K562 (cell line): ENCODE measurements at regions not wholly inside any gene's neighbourhood (a gene's known extent, or its start where the extent isn't known, plus 50 kb on each side); places are given as distances from the start of the nearest gene placed in this dataset.

ENCODE experiments used
- ATAC-seq: fragments of 200-7000 bp; cut with Tn5 transposase; 3 replicates; pipeline ENCODE4 v1.9.1; 2020; ENCODE audit warnings: moderate library complexity
- BruUV-seq: library from RNA; stranded (reverse); fragments of 400-500 nt; replicated peaks from 2 replicates; lab custom pipeline; 2021; lab: Mats Ljungman, UMichigan
- CTCF ChIA-PET: fragments of 300-600 bp; formaldehyde crosslinking; extraction: SDS; loops from one replicate; lab custom pipeline; 2021; ENCODE audit warnings: low intra/inter-chr PET ratio; lab: Yijun Ruan, JAX
- POLR2A ChIA-PET: fragments of 300-600, 350-650 bp; sonication (Branson Sonifier 250); formaldehyde crosslinking; extraction: SDS; loops from one replicate; lab custom pipeline; 2021; ENCODE audit warnings: antibody characterized with exemption, inconsistent platforms; lab: Yijun Ruan, JAX
- DNase-seq, 4 experiments: peaks; one replicate each; pipeline versions ENCODE4 v3.0.0 to v3.0.0-alpha.2; 2011 to 2018; ENCODE audit warnings: low spot score in 3 of 4, mixed read lengths in 3 of 4; ENCODE audit errors: extremely low read depth in 1 of 4
- FAIRE-seq: peaks from 2 replicates; lab custom pipeline; 2011; peaks lifted over from hg19 to GRCh38; lab: Jason Lieb, UNC
- H2AFZ ChIP-seq: 2 replicates; pipeline ENCODE4 v1.6.0; 2011; ENCODE audit warnings: low read depth, low read length, control low read depth, inconsistent platforms
- H3K27ac ChIP-seq: fragments of 200-600 bp; 3 replicates; pipeline ENCODE4 v1.8.0; 2011; ENCODE audit warnings: low read depth, mild to moderate bottlenecking, control low read depth, inconsistent platforms, low read length, moderate library complexity, mixed read lengths; ENCODE audit errors: extremely low read depth
- H3K27me3 ChIP-seq, 2 experiments: fragments of 300-600 bp in 1 of 2; 2 replicates in 1 of 2; 3 replicates in 1 of 2; pipeline versions ENCODE4 v1.6.0 to v1.8.0; 2011; ENCODE audit warnings: inconsistent platforms in 2 of 2, low read length in 2 of 2, mild to moderate bottlenecking in 1 of 2, mixed read lengths in 1 of 2, moderate library complexity in 1 of 2; ENCODE audit not compliant: control insufficient read depth in 2 of 2, insufficient read depth in 2 of 2
- H3K36me3 ChIP-seq: fragments of 300-600 bp; 3 replicates; pipeline ENCODE4 v1.8.0; 2011; ENCODE audit warnings: mild to moderate bottlenecking, low read length, inconsistent platforms; ENCODE audit not compliant: control insufficient read depth, insufficient read depth
- H3K4me1 ChIP-seq, 2 experiments: fragments of 200-600 bp in 1 of 2; replicated peaks in 1 of 2; 2 replicates in 1 of 2; 3 replicates in 1 of 2; pipeline versions ENCODE4 v1.5.1 to v1.8.0; 2011; ENCODE audit warnings: inconsistent platforms in 2 of 2, low read length in 2 of 2, mild to moderate bottlenecking in 1 of 2, mixed read lengths in 1 of 2, moderate library complexity in 1 of 2; ENCODE audit not compliant: control insufficient read depth in 2 of 2, insufficient read depth in 2 of 2
- H3K4me2 ChIP-seq: 2 replicates; pipeline ENCODE4 v1.6.1; 2011; ENCODE audit warnings: low read length, control low read depth, inconsistent platforms, mixed read lengths; ENCODE audit not compliant: insufficient read depth
- H3K4me3 ChIP-seq: fragments of 200-600 bp; sonication (generic), shearing (Covaris generic); 2 replicates; pipeline ENCODE4 v1.5.1; 2016; ENCODE audit warnings: control low read depth, inconsistent platforms
- H3K79me2 ChIP-seq: fragments of 200-600 bp; 3 replicates; pipeline ENCODE4 v1.8.0; 2011; ENCODE audit warnings: low read length, inconsistent platforms; ENCODE audit not compliant: control insufficient read depth, insufficient read depth
- H3K9ac ChIP-seq, 2 experiments: 2 replicates each; pipeline versions ENCODE4 v1.6.0 to v1.6.1; 2011; ENCODE audit warnings: low read depth in 2 of 2, low read length in 2 of 2, control low read depth in 1 of 2, inconsistent platforms in 1 of 2, mild to moderate bottlenecking in 1 of 2, mixed read lengths in 1 of 2; ENCODE audit not compliant: insufficient read depth in 1 of 2
- H3K9me1 ChIP-seq: one replicate; pipeline ENCODE4 v1.6.0; 2011; ENCODE audit warnings: inconsistent platforms, mild to moderate bottlenecking, low read length, moderate library complexity; ENCODE audit not compliant: control insufficient read depth, insufficient read depth
- H3K9me3 ChIP-seq: replicated peaks from 2 replicates; pipeline ENCODE4 v1.5.1; 2011; ENCODE audit warnings: low read depth, low read length, inconsistent platforms; ENCODE audit not compliant: control insufficient read depth, insufficient read depth
- H4K20me1 ChIP-seq: replicated peaks from 2 replicates; pipeline ENCODE4 v1.6.1; 2011; ENCODE audit warnings: low read length, inconsistent platforms, mixed read lengths; ENCODE audit not compliant: control insufficient read depth, insufficient read depth
- CBX5 ChIP-seq: IDR thresholded peaks from 2 replicates; pipeline ENCODE4 v1.6.1; 2014; ENCODE audit warnings: low read depth, borderline replicate concordance
- CEBPG ChIP-seq, 3 experiments: fragments of 200-800 bp in 1 of 3; sonication (Bioruptor generic) in 1 of 3; sonication (generic) in 1 of 3; formaldehyde crosslinking in 1 of 3; IDR thresholded peaks in 2 of 3; conservative IDR thresholded peaks in 1 of 3; 2 replicates each; pipeline versions ENCODE4 v1.6.1 to v1.8.0; 2016 to 2022; ENCODE audit warnings: missing compliant biosample characterization in 2 of 3, missing genetic modification characterization in 2 of 3, mild to moderate bottlenecking in 1 of 3, missing genetic modification reagents in 1 of 3
- KLF16 ChIP-seq: IDR thresholded peaks from 2 replicates; pipeline ENCODE4 v1.6.1; 2016; ENCODE audit warnings: antibody characterized with exemption
- MYBL2 ChIP-seq, 2 experiments: fragments of 450-650 bp in 1 of 2; sonication (generic) in 1 of 2; formaldehyde crosslinking in 1 of 2; IDR thresholded peaks; 2 replicates each; pipeline versions ENCODE4 v1.6.1 to v1.8.1; 2017 to 2022; ENCODE audit warnings: borderline replicate concordance in 1 of 2, inconsistent platforms in 1 of 2, low read depth in 1 of 2, mild to moderate bottlenecking in 1 of 2, missing genetic modification reagents in 1 of 2, moderate library complexity in 1 of 2
- NCOA1 ChIP-seq: fragments of 450-650 bp; IDR thresholded peaks from 2 replicates; pipeline ENCODE4 v1.6.1; 2016; ENCODE audit warnings: low read depth
- TOE1 ChIP-seq, 2 experiments: fragments of 450-650 bp in 1 of 2; sonication (generic) in 1 of 2; formaldehyde crosslinking in 1 of 2; IDR thresholded peaks; 2 replicates each; pipeline versions ENCODE4 v1.7.1 to v1.8.0; 2016 to 2022; ENCODE audit warnings: borderline replicate concordance in 2 of 2, mild to moderate bottlenecking in 2 of 2, antibody characterized with exemption in 1 of 2, inconsistent platforms in 1 of 2, low read depth in 1 of 2, missing genetic modification reagents in 1 of 2, moderate library complexity in 1 of 2
- ZNF232 ChIP-seq: sonication (generic); formaldehyde crosslinking; IDR thresholded peaks from 2 replicates; pipeline ENCODE4 v1.8.0; 2022; ENCODE audit warnings: mild to moderate bottlenecking, missing genetic modification reagents
- ZNF696 ChIP-seq: fragments of 250-450 bp; sonication (Bioruptor Pico); conservative IDR thresholded peaks from 2 replicates; pipeline ENCODE4 v1.4.0; 2020; ENCODE audit warnings: mild to moderate bottlenecking, moderate library complexity
- ZNF830 ChIP-seq: fragments of 250-450 bp; sonication (Bioruptor Pico); IDR thresholded peaks from 2 replicates; pipeline ENCODE4 v1.5.0; 2021; ENCODE audit warnings: mild to moderate bottlenecking
- WGBS: fragments of 100-300 bp; shearing (Covaris generic); methylation state at CpG from one replicate; pipeline ENCODE4 v1.1.6; 2016; ENCODE audit warnings: low coverage, mixed read lengths; ENCODE audit not compliant: insufficient coverage; ENCODE audit errors: missing lambda C conversion rate; 5-methylcytosine and 5-hydroxymethylcytosine counted together
- in situ Hi-C: fragments of 300-500 bp; cut with MboI; formaldehyde crosslinking; loops from 4 replicates; pipeline ENCODE4 v1.15.0; 2018; ENCODE audit warnings: inconsistent platforms, mixed read lengths
- intact Hi-C: fragments of 100-400 bp; cut with micrococcal nuclease; formaldehyde crosslinking; loops from 2 replicates; pipeline ENCODE4 v1.14.2; 2022
- TF ChIP-seq, protein P1 (sequence below), 2 experiments: fragments of 200-800 bp in 1 of 2; sonication (Bioruptor generic) in 1 of 2; sonication (generic) in 1 of 2; formaldehyde crosslinking in 1 of 2; IDR thresholded peaks in 1 of 2; conservative IDR thresholded peaks in 1 of 2; 2 replicates each; pipeline versions ENCODE4 v1.5.0 to v1.6.1; 2016 to 2020; ENCODE audit warnings: missing compliant biosample characterization in 1 of 2, missing genetic modification characterization in 1 of 2, missing genetic modification reagents in 1 of 2
- TF ChIP-seq, protein P2 (sequence below), 2 experiments: fragments of 450-650 bp in 1 of 2; sonication (generic) in 1 of 2; formaldehyde crosslinking in 1 of 2; IDR thresholded peaks in 1 of 2; conservative IDR thresholded peaks in 1 of 2; 2 replicates each; pipeline versions ENCODE4 v1.6.1 to v1.8.1; 2016 to 2023; ENCODE audit warnings: mild to moderate bottlenecking in 2 of 2, moderate library complexity in 2 of 2, inconsistent platforms in 1 of 2, missing genetic modification reagents in 1 of 2
- TF ChIP-seq, protein P3 (sequence below): IDR thresholded peaks from 3 replicates; pipeline ENCODE4 v1.6.1; 2011; ENCODE audit warnings: borderline replicate concordance, mild to moderate bottlenecking; ENCODE audit not compliant: insufficient read length, insufficient read depth

DNA sequence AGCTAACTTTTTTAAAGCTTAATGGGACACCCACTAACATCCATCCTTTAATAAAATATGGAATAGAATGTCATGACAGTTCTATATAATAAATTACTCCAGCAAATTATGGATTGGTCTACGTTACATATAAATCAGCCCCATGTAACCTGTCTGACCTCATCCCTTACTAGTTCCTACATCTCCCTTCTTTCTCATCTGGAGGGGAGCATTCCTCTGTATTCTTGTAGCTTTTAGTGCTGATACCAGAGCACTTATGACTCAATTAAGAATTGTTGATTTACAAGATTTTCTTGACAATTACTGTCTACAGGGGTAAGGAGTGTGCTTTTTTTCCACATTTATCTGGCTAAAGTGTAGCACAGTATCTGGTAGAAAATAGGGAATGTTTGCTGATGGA, 523.7 kb downstream of the FAM181B start (continued):
- no peak for TF ChIP-seq TOE1 (IDR thresholded peaks at IDR 0.05; ENCODE audit: borderline replicate concordance)
- TF ChIP-seq TOE1 (CRISPR knock-in tag; IDR thresholded peaks at IDR 0.05; ENCODE audit: borderline replicate concordance, low read depth): no peak

DNA sequence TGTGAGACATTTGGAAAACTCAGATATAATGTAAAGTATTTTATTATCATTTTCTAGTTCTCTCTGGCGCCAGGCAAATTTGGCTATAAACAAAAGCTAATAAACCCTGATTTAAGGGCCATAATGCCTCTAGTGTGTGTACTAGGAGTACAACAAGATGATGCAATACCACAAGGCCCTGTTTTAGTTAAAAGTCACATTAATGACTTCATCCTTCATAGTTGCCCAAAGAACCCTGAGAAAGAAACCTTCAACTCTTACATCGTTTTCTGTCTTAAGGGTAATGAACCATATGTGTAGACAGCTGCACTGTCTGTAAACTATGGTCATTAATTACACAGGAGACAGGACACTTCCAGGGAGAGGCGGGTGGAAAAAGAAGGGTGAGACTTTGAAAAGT, 538.4 kb downstream of the FAM181B start:
- FAIRE-seq (no peak), ATAC-seq (no peak), DNase-seq (no peak)
- Histone ChIP-seq H3K4me1 (no peaks in the 10 kb centered on the region), H3K4me3 (no peak overlapping the region), H3K79me2 (no peaks in the 10 kb centered on the region), H2AFZ (no peak overlapping the region), H3K4me2 (no peak overlapping the region), H3K9me3 (no peaks in the 10 kb centered on the region; the same call in 1 of the 2 replicates), H3K9me1 (no peaks in the 10 kb centered on the region), H3K27me3 (no peaks in the 10 kb centered on the region), H3K36me3 (no peaks in the 10 kb centered on the region), H4K20me1 (no peaks in the 10 kb centered on the region), H3K9ac (no peak overlapping the region), H3K27ac (no peak overlapping the region)
- POLR2A ChIA-PET: no interaction called here
- TF ChIP-seq NCOA1 (no peak), KLF16 (no peak), CBX5 (no peak), MYBL2 (IDR thresholded peaks at IDR 0.05; ENCODE audit: low read depth) (no peak), MYBL2 (CRISPR knock-in tag; IDR thresholded peaks at IDR 0.05; ENCODE audit: borderline replicate concordance) (no peak), CEBPG (CRISPR knock-in tag; IDR thresholded peaks at IDR 0.05) (no peak), CEBPG (tag; conservative IDR thresholded peaks at IDR 0.05 in 1 of 2, IDR thresholded peaks at IDR 0.05 in 1 of 2) (peak in 1 of 2 experiments; percentile 71; a peak in 2 of 4 replicates), ZNF232 (no peak), ZNF830 (CRISPR knock-in tag) (no peak), ZNF696 (CRISPR knock-in tag) (no peak)
- TF ChIP-seq, protein P1, sequence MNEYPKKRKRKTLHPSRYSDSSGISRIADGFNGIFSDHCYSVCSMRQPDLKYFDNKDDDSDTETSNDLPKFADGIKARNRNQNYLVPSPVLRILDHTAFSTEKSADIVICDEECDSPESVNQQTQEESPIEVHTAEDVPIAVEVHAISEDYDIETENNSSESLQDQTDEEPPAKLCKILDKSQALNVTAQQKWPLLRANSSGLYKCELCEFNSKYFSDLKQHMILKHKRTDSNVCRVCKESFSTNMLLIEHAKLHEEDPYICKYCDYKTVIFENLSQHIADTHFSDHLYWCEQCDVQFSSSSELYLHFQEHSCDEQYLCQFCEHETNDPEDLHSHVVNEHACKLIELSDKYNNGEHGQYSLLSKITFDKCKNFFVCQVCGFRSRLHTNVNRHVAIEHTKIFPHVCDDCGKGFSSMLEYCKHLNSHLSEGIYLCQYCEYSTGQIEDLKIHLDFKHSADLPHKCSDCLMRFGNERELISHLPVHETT (CRISPR knock-in tag; conservative IDR thresholded peaks at IDR 0.05 in 1 of 2, IDR thresholded peaks at IDR 0.05 in 1 of 2): no peak
- TF ChIP-seq, protein P2, sequence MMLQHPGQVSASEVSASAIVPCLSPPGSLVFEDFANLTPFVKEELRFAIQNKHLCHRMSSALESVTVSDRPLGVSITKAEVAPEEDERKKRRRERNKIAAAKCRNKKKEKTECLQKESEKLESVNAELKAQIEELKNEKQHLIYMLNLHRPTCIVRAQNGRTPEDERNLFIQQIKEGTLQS (IDR thresholded peaks at IDR 0.05): peak; percentile 18; the same call in 1 of the 2 replicates
- TF ChIP-seq, protein P2 (CRISPR knock-in tag; conservative IDR thresholded peaks at IDR 0.05): no peak
- TF ChIP-seq, protein P3, sequence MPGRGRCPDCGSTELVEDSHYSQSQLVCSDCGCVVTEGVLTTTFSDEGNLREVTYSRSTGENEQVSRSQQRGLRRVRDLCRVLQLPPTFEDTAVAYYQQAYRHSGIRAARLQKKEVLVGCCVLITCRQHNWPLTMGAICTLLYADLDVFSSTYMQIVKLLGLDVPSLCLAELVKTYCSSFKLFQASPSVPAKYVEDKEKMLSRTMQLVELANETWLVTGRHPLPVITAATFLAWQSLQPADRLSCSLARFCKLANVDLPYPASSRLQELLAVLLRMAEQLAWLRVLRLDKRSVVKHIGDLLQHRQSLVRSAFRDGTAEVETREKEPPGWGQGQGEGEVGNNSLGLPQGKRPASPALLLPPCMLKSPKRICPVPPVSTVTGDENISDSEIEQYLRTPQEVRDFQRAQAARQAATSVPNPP: no peak
- 0% methylated on average over 3 of the region's 3 CpGs for WGBS
- in situ Hi-C loops: no loop called here
- CTCF ChIA-PET: no interaction called here
- intact Hi-C loops: no loop called here
- BruUV-seq: no TSS peak
